IMR-90 (cell line): ENCODE measurements at regions not wholly inside any gene's neighbourhood (a gene's known extent, or its start where the extent isn't known, plus 50 kb on each side); places are given as distances from the start of the nearest gene placed in this dataset.

ENCODE experiments used
- ATAC-seq: fragments of 200-7000 bp; cut with Tn5 transposase; 2 replicates; pipeline ENCODE4 v1.9.1; 2020; ENCODE audit warnings: low read depth, mild to moderate bottlenecking, moderate library complexity
- BruUV-seq: library from RNA; stranded (reverse); fragments of 400-500 nt; replicated peaks from 2 replicates; lab custom pipeline; 2021; lab: Mats Ljungman, UMichigan
- CTCF ChIA-PET: fragments of 300-600 bp; formaldehyde crosslinking; extraction: SDS; loops from one replicate; lab custom pipeline; 2021; ENCODE audit warnings: antibody characterized with exemption; lab: Yijun Ruan, JAX
- POLR2A ChIA-PET: fragments of 300-600 bp; sonication (Branson Sonifier 250); formaldehyde crosslinking; loops from one replicate; lab custom pipeline; 2022; ENCODE audit warnings: antibody characterized with exemption; ENCODE audit not compliant: unreplicated experiment; lab: Charles Lee
- DNase-seq: peaks from one replicate; pipeline ENCODE4 v3.0.0; 2013
- H2AFZ ChIP-seq: replicated peaks from 2 replicates; pipeline ENCODE3; 2013; ENCODE audit warnings: low read length, mild to moderate bottlenecking; ENCODE audit not compliant: poor library complexity
- H2AK5ac ChIP-seq: 2 replicates; pipeline ENCODE4 v1.6.1; 2013; ENCODE audit warnings: low read depth, low read length, inconsistent platforms
- H2AK9ac ChIP-seq: replicated peaks from 2 replicates; pipeline ENCODE3; 2013; ENCODE audit warnings: mild to moderate bottlenecking, low read depth, low read length, moderate library complexity; ENCODE audit not compliant: poor library complexity
- H2BK120ac ChIP-seq: 2 replicates; pipeline ENCODE4 v1.6.1; 2013; ENCODE audit warnings: low read depth, low read length, inconsistent platforms
- H2BK15ac ChIP-seq: 3 replicates; pipeline ENCODE4 v1.6.1; 2013; ENCODE audit warnings: low read depth, low read length, inconsistent platforms
- H2BK20ac ChIP-seq: 2 replicates; pipeline ENCODE4 v1.6.1; 2013; ENCODE audit warnings: low read depth, mild to moderate bottlenecking, inconsistent platforms, low read length, moderate library complexity
- H2BK5ac ChIP-seq: 2 replicates; pipeline ENCODE4 v1.6.1; 2013; ENCODE audit warnings: mild to moderate bottlenecking, low read depth, low read length, inconsistent platforms; ENCODE audit not compliant: poor library complexity, severe bottlenecking
- H3K14ac ChIP-seq: replicated peaks from 2 replicates; pipeline ENCODE4 v1.6.1; 2013; ENCODE audit warnings: low read depth, low read length, inconsistent platforms
- H3K18ac ChIP-seq: 2 replicates; pipeline ENCODE4 v1.6.1; 2013; ENCODE audit warnings: low read depth, low read length, control low read depth
- H3K23ac ChIP-seq: 2 replicates; pipeline ENCODE4 v1.6.1; 2013; ENCODE audit warnings: low read depth, low read length, inconsistent platforms
- H3K27ac ChIP-seq: 2 replicates; pipeline ENCODE4 v1.5.1; 2013; ENCODE audit warnings: mild to moderate bottlenecking, control low read depth, low read length; ENCODE audit not compliant: insufficient read depth
- H3K27me3 ChIP-seq: 2 replicates; pipeline ENCODE4 v1.6.1; 2013; ENCODE audit warnings: low read length; ENCODE audit not compliant: control insufficient read depth, insufficient read depth
- H3K36me3 ChIP-seq: 2 replicates; pipeline ENCODE4 v1.6.1; 2013; ENCODE audit warnings: low read length, mixed read lengths; ENCODE audit not compliant: control insufficient read depth, insufficient read depth
- H3K4ac ChIP-seq: 2 replicates; pipeline ENCODE4 v1.6.1; 2013; ENCODE audit warnings: low read depth, low read length, inconsistent platforms
- H3K4me1 ChIP-seq: 2 replicates; pipeline ENCODE4 v1.6.1; 2013; ENCODE audit warnings: low read length, mixed read lengths; ENCODE audit not compliant: control insufficient read depth, insufficient read depth
- H3K4me2 ChIP-seq: 2 replicates; pipeline ENCODE4 v1.6.1; 2013; ENCODE audit warnings: low read depth, mild to moderate bottlenecking, control low read depth, low read length, moderate library complexity
- H3K4me3 ChIP-seq: 2 replicates; pipeline ENCODE4 v1.5.1; 2013; ENCODE audit warnings: low read depth, mild to moderate bottlenecking, control low read depth, low read length, moderate library complexity; ENCODE audit not compliant: insufficient read depth
- H3K56ac ChIP-seq: 2 replicates; pipeline ENCODE4 v1.6.1; 2013; ENCODE audit warnings: low read length, inconsistent platforms; ENCODE audit not compliant: insufficient read depth; ENCODE audit errors: extremely low read depth
- H3K79me1 ChIP-seq, 2 experiments: 2 replicates each; pipeline ENCODE4 v1.6.1; 2013; ENCODE audit warnings: low read length in 2 of 2, inconsistent platforms in 1 of 2, low read depth in 1 of 2
- H3K9ac ChIP-seq: 2 replicates; pipeline ENCODE4 v1.6.1; 2013; ENCODE audit warnings: low read depth, low read length, control low read depth
- H3K9me1 ChIP-seq: 2 replicates; pipeline ENCODE4 v1.6.1; 2013; ENCODE audit warnings: low read length, inconsistent platforms; ENCODE audit not compliant: insufficient read depth
- H3K9me3 ChIP-seq: 2 replicates; pipeline ENCODE4 v1.6.1; 2013; ENCODE audit warnings: low read length; ENCODE audit not compliant: control insufficient read depth, insufficient read depth
- H4K20me1 ChIP-seq: 2 replicates; pipeline ENCODE4 v1.6.1; 2013; ENCODE audit warnings: low read length, inconsistent platforms; ENCODE audit not compliant: insufficient read depth
- H4K5ac ChIP-seq: 2 replicates; pipeline ENCODE4 v1.6.1; 2013; ENCODE audit warnings: mild to moderate bottlenecking, low read depth, low read length, control low read depth
- H4K8ac ChIP-seq, 2 experiments: 2 replicates each; pipeline ENCODE4 v1.6.1; 2013; ENCODE audit warnings: low read depth in 2 of 2, low read length in 2 of 2, control low read depth in 1 of 2, inconsistent platforms in 1 of 2
- H4K91ac ChIP-seq: 2 replicates; pipeline ENCODE4 v1.6.1; 2013; ENCODE audit warnings: low read depth, low read length, inconsistent platforms; ENCODE audit not compliant: insufficient read depth
- NFE2L2 ChIP-seq: fragments of 150-350 bp; IDR thresholded peaks from 2 replicates; pipeline ENCODE4 v1.6.1; 2016; ENCODE audit warnings: low read depth, mild to moderate bottlenecking, low read length
- POLR2A ChIP-seq: IDR thresholded peaks from 2 replicates; pipeline ENCODE4 v1.6.1; 2012; ENCODE audit warnings: mild to moderate bottlenecking, low read depth, low read length
- whole genome bisulfite sequencing, 2 experiments: methylation state at CpG; one replicate each; pipeline versions ENCODE4 v1.1.5 to v1.1.7; 2013; ENCODE audit warnings: missing lambda C conversion rate in 2 of 2; ENCODE audit not compliant: insufficient read length in 1 of 2; ENCODE audit errors: extremely low coverage in 2 of 2; 5-methylcytosine and 5-hydroxymethylcytosine counted together
- dilution Hi-C: fragments of 300-500 bp; cut with HindIII; formaldehyde crosslinking; loops from one replicate; pipeline ENCODE4 v1.14.3; 2018; ENCODE audit warnings: low sequenced_read_pairs; ENCODE audit not compliant: unreplicated experiment
- in situ Hi-C: fragments of 300-500 bp; cut with MboI; formaldehyde crosslinking; loops from 3 replicates; pipeline ENCODE4 v1.14.3; 2019; ENCODE audit warnings: low sequenced_read_pairs, inconsistent platforms, mixed read lengths
- intact Hi-C: fragments of 100-400 bp; cut with micrococcal nuclease; formaldehyde crosslinking; loops from 2 replicates; pipeline ENCODE4 v1.10.0; 2022

DNA sequence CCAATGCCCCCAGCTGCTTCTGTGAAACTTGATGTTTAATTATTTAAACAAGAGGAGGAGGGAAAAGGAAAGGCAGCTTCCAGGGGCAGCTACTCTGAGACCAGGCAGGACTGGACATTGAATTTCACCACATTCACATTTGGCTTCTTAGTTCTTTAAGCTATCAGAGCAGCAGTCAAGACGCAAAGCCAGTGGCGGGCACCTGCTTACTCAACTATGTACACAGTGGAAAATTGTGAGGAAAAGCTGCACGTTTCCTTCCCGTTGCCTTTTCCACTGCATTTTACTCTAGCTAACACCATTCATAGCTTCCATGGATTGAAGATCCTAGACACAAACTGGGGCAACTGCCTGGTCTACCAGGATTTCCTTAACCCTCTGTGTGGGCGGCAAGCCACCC lies 200.3 kb downstream of the ERCC6L2 start:
- peaks cover 1% of the 10 kb centered on the region; the same call in 1 of the 2 replicates for H3K4me1 ChIP-seq
- no peak overlapping the region for H3K4me2 ChIP-seq
- no peak for ATAC-seq
- no peak overlapping the region for H3K27ac ChIP-seq
- H2AK5ac ChIP-seq: no peak overlapping the region
- ChIA-PET POLR2A (interaction anchor here (0.6 kb wide), 1 partner anchor 312 kb away, joined by 4 read pairs; no protein-coding TSS in a partner anchor), CTCF (interaction anchor here (1.6 kb wide), 1 partner anchor 95 kb away, joined by 3 read pairs; no protein-coding TSS in a partner anchor)
- H3K9me1 ChIP-seq: no peaks in the 10 kb centered on the region
- TF ChIP-seq NFE2L2 (no peak), POLR2A (no peak)
- no peaks in the 10 kb centered on the region for H4K20me1 ChIP-seq
- DNase-seq: no peak
- peaks cover 23% of the 10 kb centered on the region for H3K27me3 ChIP-seq
- H2BK120ac ChIP-seq: no peak overlapping the region
- in situ Hi-C loops: no loop called here
- no peak overlapping the region for H4K8ac ChIP-seq
- no peak overlapping the region for H2BK15ac ChIP-seq
- H3K4me3 ChIP-seq: no peak overlapping the region
- no peak overlapping the region for H2AFZ ChIP-seq
- dilution Hi-C loops: no loop called here
- H3K36me3 ChIP-seq: no peaks in the 10 kb centered on the region
- no peak overlapping the region for H3K18ac ChIP-seq
- H3K56ac ChIP-seq: no peak overlapping the region
- BruUV-seq: no TSS peak
- H3K9ac ChIP-seq: no peak overlapping the region
- WGBS, 2 experiments: no CpG with 5 or more reads among the region's 5 CpGs
- intact Hi-C loops: no loop called here
- H3K23ac ChIP-seq: no peak overlapping the region
- H2BK20ac ChIP-seq: no peak overlapping the region
- no peak overlapping the region for H2AK9ac ChIP-seq
- no peak overlapping the region for H4K91ac ChIP-seq
- no peaks in the 10 kb centered on the region for H3K9me3 ChIP-seq
- no peak overlapping the region for H2BK5ac ChIP-seq
- H3K4ac ChIP-seq: no peak overlapping the region
- H3K14ac ChIP-seq: no peak overlapping the region
- H3K79me1 ChIP-seq: no peaks in the 10 kb centered on the region
- no peak overlapping the region for H4K5ac ChIP-seq
